ENCODE measurements at regions not wholly inside any gene's neighbourhood (a gene's known extent, or its start where the extent isn't known, plus 50 kb on each side); places are given as distances from the start of the nearest gene placed in this dataset.
"Not testable (repeated sequence)": the region's sequence is repeated elsewhere in the genome, so short reads cannot be mapped to it uniquely, and the experiment has no call there.

DNA sequence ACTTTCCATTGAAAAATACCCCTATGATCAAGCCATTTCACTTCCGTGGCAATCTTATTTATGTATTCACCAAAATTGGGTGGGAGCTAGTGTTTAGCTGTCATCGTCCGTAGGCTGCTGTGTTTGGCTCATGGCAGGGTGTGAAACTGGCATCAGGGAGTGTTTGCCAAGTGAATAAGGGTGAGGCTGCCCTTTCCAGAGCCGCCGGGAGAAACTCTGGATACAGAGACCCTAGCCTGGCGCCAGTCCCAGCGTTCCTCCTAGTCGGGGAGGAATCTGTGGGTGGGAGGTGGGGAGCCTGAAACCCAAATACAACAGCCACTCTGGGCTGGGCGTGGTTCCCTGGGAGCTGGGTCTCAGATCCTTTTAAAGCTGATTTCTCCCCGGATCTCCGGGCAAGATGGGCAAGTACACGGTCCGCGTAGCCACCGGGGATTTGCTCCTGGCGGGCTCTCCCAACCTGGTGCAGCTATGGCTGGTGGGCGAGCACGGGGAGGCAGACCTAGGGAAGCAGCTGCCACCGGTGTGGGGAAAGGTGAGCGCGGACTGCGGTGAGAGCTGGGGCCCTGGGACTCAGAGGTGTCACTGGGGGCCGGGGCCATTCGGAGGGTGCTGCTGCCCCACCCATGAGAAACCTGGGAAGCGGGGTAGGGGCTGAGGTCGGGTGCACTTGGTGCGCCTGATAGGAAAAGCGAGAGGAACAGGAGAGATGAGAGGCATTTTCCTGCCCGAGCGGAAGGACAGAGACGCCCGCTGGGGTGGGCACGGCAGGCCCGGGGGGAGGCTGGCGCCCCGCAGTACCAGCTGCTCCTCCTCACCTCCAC, 62.1 kb upstream of the TEKT1 start:
- no peak for DNase-seq

DNA sequence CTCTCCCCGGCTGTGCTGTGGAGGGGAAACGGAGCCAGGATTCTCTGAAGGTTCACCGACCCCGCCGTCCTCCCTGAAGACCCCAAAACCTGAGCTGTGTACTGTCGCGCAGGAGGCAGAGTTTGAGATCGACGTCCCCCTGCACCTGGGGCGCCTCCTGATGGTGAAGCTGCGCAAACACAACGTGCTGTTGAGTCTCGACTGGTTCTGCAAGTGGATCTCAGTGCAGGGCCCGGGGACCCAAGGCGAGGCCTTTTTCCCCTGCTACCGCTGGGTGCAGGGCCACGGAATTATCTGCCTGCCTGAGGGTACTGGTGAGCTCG, 62.6 kb upstream of the TEKT1 start:
- peak; percentile 2 for DNase-seq

DNA sequence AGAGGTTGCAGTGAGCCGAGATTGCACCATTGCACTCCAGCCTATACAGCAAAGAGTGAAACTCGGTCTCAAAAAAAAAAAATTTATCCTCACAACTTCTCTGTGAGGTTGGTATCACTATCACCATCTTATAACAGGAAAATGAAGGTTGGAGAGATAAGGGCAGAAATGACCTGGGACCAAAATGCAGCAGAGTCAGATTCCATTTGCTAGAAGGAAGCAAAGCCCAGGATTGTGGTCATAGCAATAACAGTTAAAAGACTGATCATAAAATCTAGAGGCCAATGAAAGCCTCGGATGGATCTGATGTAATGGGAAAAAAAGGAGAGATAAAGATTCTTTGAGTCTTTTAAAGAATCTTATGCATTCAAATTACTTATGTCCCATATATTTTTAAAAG, 69.6 kb upstream of the TEKT1 start:
- no peak for DNase-seq

DNA sequence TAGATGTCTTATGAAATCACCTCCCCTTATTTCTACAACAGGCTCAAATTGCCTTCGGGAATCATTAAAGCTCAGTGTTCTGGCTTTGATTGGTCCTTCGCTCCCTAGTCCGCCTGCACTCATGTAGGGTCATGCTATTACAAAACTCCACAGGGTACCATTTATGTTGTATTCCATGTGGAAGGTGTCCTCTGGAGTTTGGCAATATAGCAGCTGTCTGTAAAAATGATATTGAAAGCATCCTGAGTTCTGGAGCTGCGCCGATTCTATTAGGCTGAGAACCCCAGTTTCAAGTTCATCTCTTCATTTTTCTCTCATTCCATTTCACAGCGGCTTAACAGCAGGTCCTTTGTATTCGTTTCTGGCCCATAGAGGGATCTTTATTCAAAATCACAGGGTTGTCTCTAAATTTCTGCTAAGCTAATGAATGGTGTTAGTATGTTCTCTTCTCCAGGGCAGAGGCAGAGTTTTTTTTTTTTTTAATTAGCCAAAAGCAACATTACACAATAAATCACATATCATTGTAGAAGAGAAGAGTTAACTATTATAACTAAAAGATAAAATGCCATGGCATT, 71.9 kb upstream of the TEKT1 start:
- no peak for DNase-seq

DNA sequence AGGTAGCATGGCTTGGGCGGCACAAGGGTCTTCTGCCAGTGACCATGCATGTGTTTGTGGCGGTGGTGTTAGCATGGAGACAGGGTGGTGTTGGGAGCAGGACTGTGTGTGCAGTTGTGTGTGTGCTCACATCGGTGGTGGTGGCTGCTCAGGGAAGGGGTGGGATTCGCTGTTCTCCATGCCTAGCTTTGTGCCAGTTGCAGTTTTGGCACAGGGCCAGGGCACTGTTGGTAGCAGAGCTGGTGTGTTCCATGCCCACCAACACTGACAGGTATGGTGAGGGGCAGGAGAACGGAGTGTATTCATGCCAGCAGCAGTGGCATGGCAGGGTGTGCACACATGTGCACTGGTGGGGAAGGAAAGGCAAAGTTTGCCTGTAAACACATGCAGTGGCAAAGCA, 77.3 kb upstream of the TEKT1 start:
- no peak for DNase-seq

DNA sequence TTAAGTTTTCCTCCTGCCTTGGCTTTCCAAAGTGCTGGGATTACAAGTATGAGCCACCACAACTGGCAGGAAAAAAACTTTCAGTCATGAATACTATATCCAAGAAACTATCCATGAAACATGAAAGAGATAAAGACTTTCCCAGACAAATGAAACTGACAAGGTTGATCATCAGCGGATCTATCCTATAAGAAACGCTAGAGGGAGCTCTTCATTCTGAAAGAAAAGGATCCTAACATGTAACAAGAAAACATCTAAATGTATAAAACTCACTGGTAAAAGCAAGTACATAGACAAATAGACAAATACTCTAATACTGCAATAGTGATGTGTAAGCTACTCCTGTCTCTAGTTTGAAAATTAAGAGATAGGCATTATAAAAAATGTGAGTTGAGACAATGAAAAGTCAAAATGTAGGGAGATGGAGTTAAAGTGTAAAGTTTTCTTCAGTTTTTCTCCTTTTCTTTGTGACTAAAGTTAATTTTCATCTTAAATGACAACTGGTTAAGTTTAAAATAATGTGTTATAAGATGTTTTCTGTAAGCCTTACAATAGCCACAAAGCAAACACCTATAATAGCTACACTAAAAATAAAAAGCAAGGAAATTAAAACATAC, 79.6 kb upstream of the TEKT1 start:
- peak; percentile 40 for DNase-seq

DNA sequence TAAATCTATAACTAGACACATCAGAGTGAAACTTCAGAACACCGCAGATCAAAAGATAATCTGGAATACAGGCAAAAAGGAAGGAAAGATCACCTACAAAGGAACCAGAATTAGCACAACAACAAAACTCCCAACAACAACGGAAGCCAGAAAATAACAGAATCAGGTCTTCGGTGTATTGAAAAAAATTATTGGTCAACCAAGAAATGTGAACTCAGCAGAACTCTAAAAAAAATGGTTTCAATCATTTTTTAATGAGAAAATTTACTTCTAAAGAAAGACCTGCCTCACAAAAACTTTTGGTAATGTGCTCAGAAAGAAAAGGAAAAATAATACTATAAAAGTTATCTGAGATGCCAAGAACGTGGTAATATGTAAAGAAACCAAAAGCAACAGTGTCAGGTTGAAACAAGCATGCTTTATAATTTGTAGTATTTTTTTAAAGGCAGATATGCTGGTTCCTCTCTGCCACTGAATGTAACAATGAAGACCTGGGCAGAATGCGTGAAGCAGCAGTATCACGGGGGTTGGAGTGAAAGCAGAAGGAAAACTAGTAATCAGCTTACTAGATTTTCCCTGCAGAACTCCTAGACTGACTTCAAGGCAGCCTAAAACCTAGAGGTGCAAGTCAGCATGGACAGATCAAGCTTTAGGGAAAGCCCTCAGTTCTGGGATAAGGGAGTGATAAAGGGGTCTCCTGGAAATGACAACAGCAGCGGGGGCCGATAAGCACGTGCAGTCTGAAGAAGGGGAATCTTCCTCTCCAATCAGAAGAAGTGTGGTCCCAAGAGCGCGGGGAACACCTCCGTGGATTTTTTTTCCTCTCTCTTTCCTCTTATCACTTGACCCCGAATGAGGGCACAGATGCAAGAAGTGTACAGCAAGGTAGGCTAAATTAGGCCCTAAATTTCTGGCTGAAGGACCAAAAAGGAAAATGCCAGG, 80.9 kb upstream of the TEKT1 start:
- DNase-seq: no peak

DNA sequence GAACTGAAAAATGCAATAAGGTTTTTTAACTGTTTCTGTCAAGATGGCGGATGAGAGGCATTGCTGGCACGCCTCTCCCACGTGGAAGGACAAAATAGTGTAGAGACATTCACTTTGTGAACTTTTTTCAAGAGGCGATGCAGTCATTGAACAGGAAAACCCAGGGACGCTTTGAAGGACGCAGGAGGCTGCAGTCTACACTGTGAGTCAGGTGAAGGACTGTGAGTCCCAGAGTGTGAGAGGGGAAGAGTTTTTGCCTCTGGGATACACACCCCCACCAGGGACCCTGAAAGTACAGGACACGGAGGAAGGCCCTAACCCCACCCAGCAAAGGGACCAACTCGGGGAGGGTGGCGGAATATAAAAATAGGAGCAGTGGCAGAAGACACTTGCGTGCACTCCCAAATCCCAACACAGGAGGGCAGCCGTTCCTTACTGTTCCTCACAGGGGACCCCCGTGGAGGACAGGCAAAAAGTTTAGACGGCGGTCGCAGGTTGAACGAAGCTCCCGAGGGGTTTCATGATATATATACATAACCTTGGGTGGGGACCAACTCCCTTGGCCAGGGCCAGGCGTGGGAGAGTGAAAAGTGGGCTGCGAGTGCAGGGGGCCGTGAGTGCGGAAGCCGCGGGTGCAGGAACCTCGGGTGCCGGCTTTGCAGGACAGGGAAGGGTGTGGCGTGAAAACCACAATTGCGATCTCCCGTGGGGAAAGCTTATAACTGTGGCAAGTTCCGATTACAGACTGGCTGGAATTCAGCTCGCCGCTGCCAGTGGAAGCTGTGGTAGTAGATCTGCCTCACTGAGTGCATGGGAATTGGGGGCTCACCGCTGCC, 82.0 kb upstream of the ALOX12 start:
- DNase-seq: peak; percentile 10

DNA sequence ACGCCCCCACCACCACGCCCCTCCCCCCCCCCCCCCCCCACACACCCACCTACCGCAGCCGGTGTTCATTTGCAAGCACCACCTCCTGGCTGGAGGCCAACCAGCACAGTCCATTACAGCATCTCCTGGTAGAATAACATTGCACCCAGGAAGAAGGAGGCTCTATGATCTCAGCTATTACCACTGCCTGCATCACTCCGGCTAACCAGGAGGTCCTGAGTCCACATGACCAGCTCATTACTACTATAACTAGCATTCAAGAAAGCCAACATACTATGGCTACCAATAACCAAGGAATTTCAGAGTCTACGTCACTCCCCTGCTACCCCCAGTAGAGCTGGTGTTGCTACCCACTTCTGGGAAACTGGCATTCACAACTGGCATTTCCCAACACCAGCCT, 81.1 kb upstream of the ALOX12 start:
- DNase-seq: no peak

DNA sequence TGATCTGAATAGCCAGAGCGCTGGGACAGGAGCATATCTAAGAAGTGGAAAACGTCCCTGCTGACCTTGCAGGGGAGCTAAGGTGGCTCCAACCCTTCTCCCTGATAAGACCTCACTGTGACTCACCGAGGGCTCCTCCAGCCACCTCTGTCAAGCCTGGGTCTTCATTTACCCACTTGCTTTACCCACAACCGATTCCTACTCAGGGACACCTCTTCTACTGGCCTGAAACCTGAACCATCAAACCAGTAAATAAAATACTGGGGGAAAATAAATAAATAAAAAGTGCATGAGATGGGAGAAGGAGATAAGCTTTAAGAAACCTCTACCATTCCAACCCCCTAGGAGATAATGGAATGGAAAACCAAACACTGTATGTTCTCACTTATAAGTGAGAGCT, 80.2 kb upstream of the ALOX12 start:
- no peak for DNase-seq

DNA sequence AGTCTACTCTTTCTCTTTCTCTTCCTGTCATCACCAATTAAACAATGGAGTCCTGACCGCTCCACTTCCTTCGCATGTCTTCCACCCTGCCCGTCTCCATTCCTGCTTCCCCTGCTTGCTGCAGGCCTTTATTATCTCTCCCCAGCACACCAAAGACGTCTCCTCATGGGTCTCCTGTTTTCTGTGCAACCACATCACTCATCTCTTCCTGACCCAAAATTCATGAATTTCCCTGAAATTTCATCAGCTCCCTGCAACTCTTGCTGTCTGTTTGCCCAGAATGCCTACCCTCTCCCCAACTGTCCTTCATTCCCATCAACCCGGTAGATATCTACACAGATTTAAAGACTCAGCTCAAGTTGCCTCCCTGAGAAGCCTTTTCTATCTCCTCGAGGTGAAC, 76.7 kb upstream of the ALOX12 start:
- no peak for DNase-seq

DNA sequence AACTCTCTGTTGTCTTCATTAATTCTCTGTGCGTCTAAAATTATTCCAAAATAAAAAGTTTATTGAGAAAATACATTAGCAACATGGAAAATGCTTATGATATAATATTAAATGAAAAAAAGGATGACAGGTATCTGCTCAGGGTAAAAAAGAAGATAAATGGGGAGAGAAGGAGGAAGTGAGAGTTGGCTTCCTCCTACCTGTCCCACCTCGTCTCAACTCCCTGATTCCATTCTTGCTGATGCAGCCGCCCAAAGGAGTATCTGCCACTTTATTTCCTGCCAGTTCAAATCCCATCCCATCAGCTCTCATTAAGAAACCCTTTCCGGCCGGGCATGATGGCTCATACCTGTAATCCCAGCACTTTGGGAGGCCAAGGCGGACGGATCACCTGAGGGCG, 72.5 kb upstream of the ALOX12 start:
- peak; percentile 14 for DNase-seq

DNA sequence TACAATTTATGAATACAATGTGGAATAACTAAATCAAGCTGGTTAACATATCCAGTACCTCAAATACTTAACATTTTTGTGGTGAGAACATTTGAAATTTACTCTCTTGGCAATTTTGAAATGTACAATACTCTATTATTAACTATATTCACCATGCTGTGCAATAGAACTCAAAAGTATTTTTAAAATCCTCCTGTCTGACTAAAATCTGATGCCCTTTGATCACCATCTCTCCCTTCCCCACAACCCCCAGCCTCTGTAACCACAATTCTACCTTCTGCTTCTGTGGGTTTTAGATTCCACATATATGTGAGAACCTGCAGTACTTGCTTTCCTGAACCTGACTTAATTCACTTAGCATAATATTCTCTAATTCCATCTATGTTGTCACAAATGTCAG, 71.6 kb upstream of the ALOX12 start:
- DNase-seq: no peak

DNA sequence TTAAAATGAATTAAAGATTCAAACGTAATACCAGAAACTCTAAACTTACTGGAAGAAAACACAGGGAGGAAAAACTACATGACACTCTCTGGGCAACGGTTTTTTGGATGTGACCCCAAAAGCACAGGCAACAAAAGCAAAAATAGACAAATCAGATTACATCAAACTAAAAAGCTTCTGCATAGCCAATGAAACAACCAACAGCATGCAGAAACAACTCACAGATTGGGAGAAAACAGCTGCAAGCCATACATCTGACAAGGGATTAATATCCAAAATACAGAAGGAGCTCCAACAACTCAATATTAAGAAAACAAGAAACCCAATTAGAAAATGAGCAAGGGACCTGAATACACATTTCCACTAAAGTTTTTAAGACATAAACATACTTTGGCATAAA, 69.2 kb upstream of the ALOX12 start:
- DNase-seq: no peak

DNA sequence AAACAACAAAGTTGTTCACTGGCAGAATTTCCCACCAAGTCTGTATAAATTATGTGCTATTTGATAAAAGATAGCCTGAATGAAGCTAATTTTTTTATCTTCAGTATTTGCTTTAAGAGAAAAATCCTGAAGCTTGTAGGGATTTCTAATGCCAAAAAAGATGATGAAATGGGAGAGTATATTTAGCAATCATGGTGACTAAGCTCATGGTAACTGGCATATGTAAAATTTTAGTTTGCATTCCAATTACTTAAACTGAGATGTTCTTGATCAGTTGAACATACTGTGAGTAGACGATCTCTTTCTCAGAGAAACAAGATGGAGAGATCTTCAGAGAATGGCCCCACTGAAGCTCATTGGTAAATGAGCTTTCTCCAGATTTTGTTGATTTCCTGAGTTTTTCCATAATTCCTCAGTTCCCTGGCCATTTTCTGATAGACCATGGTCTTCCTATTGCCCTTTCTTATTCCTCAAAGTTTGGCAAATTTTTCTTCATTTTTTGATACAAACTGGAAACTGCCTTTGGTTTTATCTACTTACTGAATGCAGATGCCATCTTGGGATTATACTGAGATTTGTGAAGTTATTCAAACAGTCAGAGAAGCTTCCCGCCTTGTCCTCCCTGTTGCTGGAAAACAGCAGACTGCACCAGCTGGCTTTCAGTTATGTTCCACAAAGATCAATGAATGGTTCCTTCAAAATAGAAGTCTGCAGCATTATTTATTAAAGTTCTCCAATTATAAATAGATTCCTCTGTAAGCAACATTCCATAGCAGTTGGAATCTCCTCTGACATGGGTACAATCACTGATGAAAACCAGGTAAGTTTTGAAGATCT, 68.3 kb upstream of the ALOX12 start:
- DNase-seq: no peak

DNA sequence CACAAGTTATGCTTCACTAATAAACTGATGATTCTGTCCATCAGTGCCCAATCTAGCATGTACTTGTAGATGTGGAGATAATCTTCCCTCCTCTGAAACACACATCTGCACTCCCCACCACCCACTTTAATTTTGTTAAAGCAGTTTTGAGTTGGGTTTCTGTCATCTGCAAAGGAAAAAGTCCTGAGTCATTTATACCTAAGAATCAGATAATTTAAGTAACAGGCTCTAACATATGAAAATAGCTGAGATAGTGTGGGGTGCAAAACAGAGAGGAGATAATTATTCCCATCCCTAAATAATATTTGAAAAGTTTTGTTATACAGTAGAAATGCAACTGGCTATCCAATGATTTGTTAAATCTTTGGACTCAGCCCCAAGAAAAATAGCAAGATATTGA, 67.7 kb upstream of the ALOX12 start:
- no peak for DNase-seq

DNA sequence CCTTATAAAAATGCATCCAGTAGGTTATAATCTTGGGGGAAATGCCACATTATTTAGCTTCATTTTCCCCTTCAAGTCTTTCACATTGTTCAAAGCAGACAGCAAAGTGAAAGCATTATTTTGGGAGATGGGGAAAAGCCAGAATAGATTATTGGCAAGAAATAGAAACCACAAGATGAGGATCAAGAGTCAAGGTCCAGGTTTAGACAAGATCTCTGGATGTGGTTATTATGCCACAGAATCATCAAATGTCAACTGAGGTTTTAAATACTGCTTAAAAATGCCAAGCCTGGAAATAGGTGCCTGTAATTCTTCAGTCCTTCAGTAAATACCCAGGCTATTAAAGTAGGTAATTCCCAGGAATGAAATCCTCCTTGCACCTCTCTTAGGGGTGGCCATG, 65.1 kb upstream of the ALOX12 start:
- no peak for DNase-seq

DNA sequence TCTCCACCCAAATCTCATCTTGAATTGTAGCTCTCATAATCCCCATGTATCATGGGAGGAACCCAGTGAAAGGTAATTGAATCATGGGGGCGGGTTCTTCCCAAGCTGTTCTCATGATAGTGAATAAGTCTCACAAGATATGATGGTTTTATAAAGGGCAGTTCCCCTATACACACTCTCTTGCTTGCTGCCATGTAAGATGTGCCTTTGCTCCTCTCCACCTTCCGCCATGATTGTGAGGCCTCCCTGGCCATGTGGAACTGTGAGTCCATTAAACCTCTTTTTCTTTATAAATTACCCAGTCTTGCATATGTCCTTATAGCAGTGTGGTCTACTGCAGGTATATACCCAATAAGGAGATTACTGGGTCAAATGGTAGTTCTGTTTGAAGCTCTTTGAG, 61.3 kb upstream of the ALOX12 start:
- DNase-seq: not testable (repeated sequence)

DNA sequence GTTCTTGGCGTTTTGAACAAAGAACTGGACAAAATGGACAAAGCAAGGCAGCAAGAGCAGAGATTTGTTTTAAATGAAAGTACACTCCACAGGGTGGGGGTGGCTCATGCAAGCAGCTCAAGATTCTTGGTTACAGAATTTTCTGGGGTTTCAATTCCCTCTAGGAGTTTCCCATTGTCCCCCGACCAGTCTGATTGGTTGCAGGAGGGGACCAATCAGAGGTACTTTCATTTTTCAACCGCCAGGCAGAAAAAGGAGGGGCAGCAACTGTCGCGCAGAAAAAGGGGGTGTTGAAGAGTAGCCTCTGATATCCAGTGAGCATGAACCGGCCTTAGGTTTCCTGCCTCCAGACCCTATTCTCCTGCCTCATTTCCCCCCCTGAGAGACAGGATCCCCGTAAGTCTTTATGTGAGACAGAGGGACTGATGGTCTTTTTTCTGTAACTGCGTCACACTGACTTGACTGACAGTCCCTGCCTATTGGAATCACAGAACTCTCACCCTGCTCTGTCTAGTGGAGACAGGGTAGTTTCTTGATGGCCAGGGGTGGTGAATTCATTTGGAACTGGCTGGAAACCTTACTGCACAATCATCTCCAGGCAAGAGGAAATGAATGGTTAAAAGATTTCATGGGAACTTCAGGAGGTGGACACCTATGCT, 59.4 kb upstream of the ALOX12 start:
- DNase-seq: no peak

DNA sequence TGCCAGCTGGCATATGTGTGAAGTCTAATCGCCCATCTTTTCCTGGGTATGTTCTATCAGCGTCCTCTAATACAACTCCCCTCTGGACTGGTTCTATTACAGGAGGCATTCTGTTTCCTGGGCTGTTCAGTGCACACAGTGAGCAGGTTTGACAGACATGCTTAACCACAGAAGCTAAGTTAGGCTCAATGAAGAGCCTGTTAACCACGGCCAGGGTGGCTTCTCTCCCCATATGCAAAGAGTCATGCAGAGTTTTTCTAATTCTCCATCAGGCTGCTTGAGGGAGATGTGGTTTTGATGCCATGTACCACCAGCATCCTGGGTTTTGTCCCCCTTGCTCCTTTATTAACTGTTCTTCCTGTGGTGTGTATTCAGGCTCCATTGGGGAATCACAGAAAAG, 57.2 kb upstream of the ALOX12 start:
- no peak for DNase-seq

DNA sequence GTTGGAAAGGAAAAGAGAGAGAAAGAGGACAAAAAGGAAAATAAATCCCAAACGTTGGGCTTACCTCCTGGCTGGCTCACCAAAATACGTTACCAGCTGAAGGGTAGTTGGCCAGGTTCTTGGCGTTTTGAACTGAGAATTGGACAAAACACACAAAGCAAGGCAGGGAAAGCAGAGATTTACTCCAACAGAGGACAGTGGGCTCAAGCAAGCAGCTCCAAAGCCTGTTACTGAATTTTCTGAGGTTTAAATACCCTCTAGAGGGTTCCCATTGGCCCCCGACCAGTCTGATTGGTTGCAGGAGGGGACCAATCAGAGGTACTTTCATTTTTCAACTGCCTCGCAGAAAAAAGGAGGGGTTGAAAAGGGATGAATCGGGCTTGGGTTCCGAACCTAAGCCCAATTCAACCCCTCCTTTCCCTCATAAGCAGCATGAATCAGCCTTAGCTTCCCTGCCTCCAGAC, 55.6 kb upstream of the ALOX12 start:
- DNase-seq: no peak

Measured in RPMI8226 (cell line).